ENCODE measurements at regions not wholly inside any gene's neighbourhood (a gene's known extent, or its start where the extent isn't known, plus 50 kb on each side); places are given as distances from the start of the nearest gene placed in this dataset.

DNA sequence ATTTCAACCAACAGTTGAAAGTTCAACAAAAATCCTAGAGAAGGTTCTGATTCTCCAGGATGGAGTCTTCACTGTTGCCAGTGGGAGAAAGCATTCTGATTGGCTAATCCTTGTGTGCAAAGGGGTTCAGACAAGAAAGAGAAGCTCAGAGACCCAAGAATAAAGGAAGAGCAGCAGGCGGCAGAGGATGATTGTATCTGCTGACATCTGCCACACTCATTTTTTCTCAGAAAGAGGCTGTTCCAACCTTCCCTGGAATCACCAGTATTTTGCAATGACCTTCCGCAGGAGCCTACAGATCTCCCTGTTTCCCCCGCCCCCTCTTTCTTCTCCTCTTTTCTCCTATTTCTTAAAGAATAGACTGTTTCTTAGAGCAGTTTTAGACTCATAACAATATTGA is 376.7 kb downstream of the CDH26 start:
- no peaks in the 10 kb centered on the region for H3K79me2 ChIP-seq (ENCODE audit: insufficient read depth, low read length)
- no peak overlapping the region for H3K4me3 ChIP-seq (ENCODE audit: insufficient read depth, low read length, poor library complexity, severe bottlenecking)
- no peaks in the 10 kb centered on the region for H4K20me1 ChIP-seq (ENCODE audit: low read depth, low read length)
- H2AFZ ChIP-seq (ENCODE audit: low read depth, low read length, severe bottlenecking): no peak overlapping the region
- H3K27me3 ChIP-seq (ENCODE audit: low read length): no peaks in the 10 kb centered on the region
- no peaks in the 10 kb centered on the region for H3K36me3 ChIP-seq (ENCODE audit: low read length)
- TF ChIP-seq, protein P1, sequence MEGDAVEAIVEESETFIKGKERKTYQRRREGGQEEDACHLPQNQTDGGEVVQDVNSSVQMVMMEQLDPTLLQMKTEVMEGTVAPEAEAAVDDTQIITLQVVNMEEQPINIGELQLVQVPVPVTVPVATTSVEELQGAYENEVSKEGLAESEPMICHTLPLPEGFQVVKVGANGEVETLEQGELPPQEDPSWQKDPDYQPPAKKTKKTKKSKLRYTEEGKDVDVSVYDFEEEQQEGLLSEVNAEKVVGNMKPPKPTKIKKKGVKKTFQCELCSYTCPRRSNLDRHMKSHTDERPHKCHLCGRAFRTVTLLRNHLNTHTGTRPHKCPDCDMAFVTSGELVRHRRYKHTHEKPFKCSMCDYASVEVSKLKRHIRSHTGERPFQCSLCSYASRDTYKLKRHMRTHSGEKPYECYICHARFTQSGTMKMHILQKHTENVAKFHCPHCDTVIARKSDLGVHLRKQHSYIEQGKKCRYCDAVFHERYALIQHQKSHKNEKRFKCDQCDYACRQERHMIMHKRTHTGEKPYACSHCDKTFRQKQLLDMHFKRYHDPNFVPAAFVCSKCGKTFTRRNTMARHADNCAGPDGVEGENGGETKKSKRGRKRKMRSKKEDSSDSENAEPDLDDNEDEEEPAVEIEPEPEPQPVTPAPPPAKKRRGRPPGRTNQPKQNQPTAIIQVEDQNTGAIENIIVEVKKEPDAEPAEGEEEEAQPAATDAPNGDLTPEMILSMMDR (IDR thresholded peaks at IDR 0.05; ENCODE audit: insufficient read depth, low read length, poor library complexity, severe bottlenecking): no peak
- no peak for TF ChIP-seq EZH2phosphoT487 (conservative IDR thresholded peaks at IDR 0.05; ENCODE audit: low read length)
- no peaks in the 10 kb centered on the region for H3K9me2 ChIP-seq (replicated peaks; ENCODE audit: insufficient read depth, low read length)
- H3K27ac ChIP-seq (ENCODE audit: low read depth, low read length): no peak overlapping the region
- no peaks in the 10 kb centered on the region for H3F3A ChIP-seq (ENCODE audit: insufficient read depth)
- H3K9me3 ChIP-seq (ENCODE audit: insufficient read depth, low read length): no peaks in the 10 kb centered on the region
- H3K9ac ChIP-seq (ENCODE audit: low read length): no peak overlapping the region
- H3K4me2 ChIP-seq (ENCODE audit: low read depth, low read length, poor library complexity, severe bottlenecking): no peak overlapping the region

DNA sequence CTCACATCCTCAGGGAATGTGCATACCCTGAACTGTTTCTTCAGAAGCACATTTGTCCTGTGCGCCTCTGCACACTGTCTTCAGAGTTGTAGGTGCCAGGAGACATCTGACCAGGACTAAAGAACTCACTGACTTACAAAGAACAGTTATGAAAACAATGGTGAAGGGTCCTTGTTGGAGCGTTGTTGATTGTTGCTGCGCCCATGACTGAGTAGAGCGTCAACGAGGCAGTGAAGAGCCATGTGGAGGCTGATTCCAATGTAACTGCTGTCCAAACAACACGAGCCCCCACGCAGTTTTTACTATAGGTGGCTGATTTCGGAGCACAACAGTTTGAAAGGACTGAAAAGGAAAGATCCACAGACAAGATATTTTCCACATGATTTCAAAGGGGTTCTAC is 380.3 kb downstream of the CDH26 start:
- no peak overlapping the region for H3K4me3 ChIP-seq (ENCODE audit: insufficient read depth, low read length, poor library complexity, severe bottlenecking)
- H4K20me1 ChIP-seq (ENCODE audit: low read depth, low read length): no peaks in the 10 kb centered on the region
- H3K9me3 ChIP-seq (ENCODE audit: insufficient read depth, low read length): no peaks in the 10 kb centered on the region
- no peaks in the 10 kb centered on the region for H3K79me2 ChIP-seq (ENCODE audit: insufficient read depth, low read length)
- TF ChIP-seq, protein P1 (IDR thresholded peaks at IDR 0.05; ENCODE audit: insufficient read depth, low read length, poor library complexity, severe bottlenecking): no peak
- TF ChIP-seq EZH2phosphoT487 (conservative IDR thresholded peaks at IDR 0.05; ENCODE audit: low read length): no peak
- no peaks in the 10 kb centered on the region for H3K36me3 ChIP-seq (ENCODE audit: low read length)
- no peaks in the 10 kb centered on the region for H3F3A ChIP-seq (ENCODE audit: insufficient read depth)
- no peaks in the 10 kb centered on the region for H3K9me2 ChIP-seq (replicated peaks; ENCODE audit: insufficient read depth, low read length)
- no peak overlapping the region for H3K9ac ChIP-seq (ENCODE audit: low read length)
- H3K27me3 ChIP-seq (ENCODE audit: low read length): no peaks in the 10 kb centered on the region
- H3K4me2 ChIP-seq (ENCODE audit: low read depth, low read length, poor library complexity, severe bottlenecking): no peak overlapping the region
- H3K27ac ChIP-seq (ENCODE audit: low read depth, low read length): no peak overlapping the region
- no peak overlapping the region for H2AFZ ChIP-seq (ENCODE audit: low read depth, low read length, severe bottlenecking)

DNA sequence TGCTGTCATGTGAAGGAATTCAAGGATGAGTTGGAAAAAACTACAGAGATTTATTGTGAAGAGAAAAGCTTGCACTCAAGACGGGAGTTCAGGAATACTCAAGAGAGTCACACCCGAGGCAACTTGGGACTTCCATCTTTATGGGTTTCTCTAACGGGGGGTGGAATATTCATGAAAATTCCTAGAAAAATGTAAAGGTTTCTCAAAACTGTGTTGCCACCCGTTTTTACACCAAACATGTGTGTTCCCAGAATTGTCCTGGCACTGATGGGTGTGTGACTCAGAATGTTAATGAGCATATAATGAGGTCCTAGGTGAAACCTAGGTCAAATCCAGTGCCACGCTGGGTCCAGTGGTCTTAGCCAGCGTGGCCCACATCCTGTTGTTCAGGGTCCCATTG is 381.5 kb downstream of the CDH26 start:
- Histone ChIP-seq H2AFZ (ENCODE audit: low read depth, low read length, severe bottlenecking) (no peak overlapping the region), H3K9ac (ENCODE audit: low read length) (no peak overlapping the region), H4K20me1 (ENCODE audit: low read depth, low read length) (no peaks in the 10 kb centered on the region), H3K27ac (ENCODE audit: low read depth, low read length) (no peak overlapping the region), H3K4me3 (ENCODE audit: insufficient read depth, low read length, poor library complexity, severe bottlenecking) (no peak overlapping the region), H3F3A (ENCODE audit: insufficient read depth) (no peaks in the 10 kb centered on the region), H3K4me2 (ENCODE audit: low read depth, low read length, poor library complexity, severe bottlenecking) (no peak overlapping the region), H3K27me3 (ENCODE audit: low read length) (no peaks in the 10 kb centered on the region), H3K9me3 (ENCODE audit: insufficient read depth, low read length) (no peaks in the 10 kb centered on the region), H3K36me3 (ENCODE audit: low read length) (no peaks in the 10 kb centered on the region), H3K9me2 (replicated peaks; ENCODE audit: insufficient read depth, low read length) (no peaks in the 10 kb centered on the region), H3K79me2 (ENCODE audit: insufficient read depth, low read length) (no peaks in the 10 kb centered on the region)
- no peak for TF ChIP-seq EZH2phosphoT487 (conservative IDR thresholded peaks at IDR 0.05; ENCODE audit: low read length)
- TF ChIP-seq, protein P1 (IDR thresholded peaks at IDR 0.05; ENCODE audit: insufficient read depth, low read length, poor library complexity, severe bottlenecking): no peak
